Endothelial cell of umbilical vein (primary cell): ENCODE measurements at regions not wholly inside any gene's neighbourhood (a gene's known extent, or its start where the extent isn't known, plus 50 kb on each side); places are given as distances from the start of the nearest gene placed in this dataset.

Experiments
- BruUV-seq: library from RNA; stranded (reverse); fragments of 400-500 nt; replicated peaks from 2 replicates; lab custom pipeline; 2021; lab: Mats Ljungman, UMichigan
- CTCF ChIA-PET: fragments of 300-600, 350-600 bp; sonication (Branson Sonifier 250); formaldehyde crosslinking; loops from one replicate; lab custom pipeline; 2021; ENCODE audit warnings: antibody characterized with exemption, inconsistent platforms; lab: Charles Lee
- POLR2A ChIA-PET: fragments of 300-600, 350-600 bp; sonication (Branson Sonifier 250); formaldehyde crosslinking; loops from one replicate; lab custom pipeline; 2021; ENCODE audit warnings: antibody characterized with exemption, inconsistent platforms; lab: Charles Lee
- DNase-seq: peaks from one replicate; pipeline ENCODE4 v3.0.0-alpha.2; 2011; ENCODE audit warnings: low read depth, low spot score
- FAIRE-seq: peaks from 2 replicates; lab custom pipeline; 2011; peaks lifted over from hg19 to GRCh38; lab: Jason Lieb, UNC
- H2AFZ ChIP-seq: 2 replicates; pipeline ENCODE4 v1.6.0; 2012; ENCODE audit warnings: low read depth, low read length, control low read depth, inconsistent platforms
- H3K27ac ChIP-seq: 2 replicates; pipeline ENCODE4 v1.5.1; 2011; ENCODE audit warnings: low read depth, mild to moderate bottlenecking, control low read depth, low read length, moderate library complexity; ENCODE audit not compliant: insufficient read depth
- H3K27me3 ChIP-seq, 2 experiments: 2 replicates each; pipeline versions ENCODE4 v1.6.0 to v1.6.1; 2011; ENCODE audit warnings: low read length in 2 of 2, mixed read lengths in 1 of 2; ENCODE audit not compliant: control insufficient read depth in 2 of 2, insufficient read depth in 2 of 2
- H3K36me3 ChIP-seq, 2 experiments: 2 replicates in 1 of 2; 3 replicates in 1 of 2; pipeline ENCODE4 v1.5.1; 2011; ENCODE audit warnings: low read length in 2 of 2, mild to moderate bottlenecking in 1 of 2, moderate library complexity in 1 of 2; ENCODE audit not compliant: control insufficient read depth in 2 of 2, insufficient read depth in 2 of 2; ENCODE audit errors: extremely low read depth in 1 of 2
- H3K4me1 ChIP-seq: 3 replicates; pipeline ENCODE4 v1.5.1; 2011; ENCODE audit warnings: mild to moderate bottlenecking, low read length; ENCODE audit not compliant: control insufficient read depth, insufficient read depth; ENCODE audit errors: extremely low read depth
- H3K4me2 ChIP-seq: 2 replicates; pipeline ENCODE4 v1.6.1; 2011; ENCODE audit warnings: low read length, control low read depth, mixed read lengths; ENCODE audit not compliant: insufficient read depth
- H3K4me3 ChIP-seq, 3 experiments: fragments of 200-600 bp in 1 of 3; sonication (generic), shearing (Covaris generic) in 1 of 3; replicated peaks in 1 of 3; 2 replicates each; pipeline ENCODE4 v1.5.1; 2011 to 2016; ENCODE audit warnings: control low read depth in 3 of 3, low read length in 3 of 3, mild to moderate bottlenecking in 2 of 3, inconsistent platforms in 1 of 3, low read depth in 1 of 3, moderate library complexity in 1 of 3; ENCODE audit not compliant: insufficient read depth in 1 of 3
- H3K79me2 ChIP-seq: 2 replicates; pipeline ENCODE4 v1.6.0; 2012; ENCODE audit warnings: low read length, inconsistent platforms; ENCODE audit not compliant: control insufficient read depth, insufficient read depth
- H3K9ac ChIP-seq: replicated peaks from 2 replicates; pipeline ENCODE3; 2011; ENCODE audit warnings: low read length, control low read depth; ENCODE audit not compliant: insufficient read depth; ENCODE audit errors: extremely low read depth
- H3K9me1 ChIP-seq: replicated peaks from 3 replicates; pipeline ENCODE4 v1.6.0; 2011; ENCODE audit warnings: mild to moderate bottlenecking, low read length; ENCODE audit not compliant: control insufficient read depth, insufficient read depth; ENCODE audit errors: extremely low read depth
- H3K9me3 ChIP-seq: replicated peaks from 2 replicates; pipeline ENCODE4 v1.5.1; 2012; ENCODE audit warnings: low read length, inconsistent platforms; ENCODE audit not compliant: control insufficient read depth, insufficient read depth
- H4K20me1 ChIP-seq: replicated peaks from 2 replicates; pipeline ENCODE3; 2011; ENCODE audit warnings: mild to moderate bottlenecking, low read length; ENCODE audit not compliant: control insufficient read depth, insufficient read depth; ENCODE audit errors: extremely low read depth
- CTCF ChIP-seq, 2 donors: IDR thresholded peaks; 1 replicate in 1 of 2; 2 replicates in 1 of 2; pipeline ENCODE4 v1.5.1; 2011; ENCODE audit warnings: low read length in 2 of 2, mild to moderate bottlenecking in 2 of 2, moderate library complexity in 2 of 2, control low read depth in 1 of 2, inconsistent platforms in 1 of 2, low read depth in 1 of 2; ENCODE audit not compliant: insufficient read depth in 1 of 2; ENCODE audit errors: extremely low read depth in 1 of 2
- EZH2 ChIP-seq: IDR thresholded peaks from 2 replicates; pipeline ENCODE4 v1.6.1; 2012; ENCODE audit warnings: borderline replicate concordance, low read depth, mild to moderate bottlenecking, moderate library complexity, low read length, inconsistent platforms; ENCODE audit not compliant: severe bottlenecking
- FOS ChIP-seq: IDR thresholded peaks from 2 replicates; pipeline ENCODE4 v1.6.1; 2011; ENCODE audit warnings: mild to moderate bottlenecking, low read length, moderate library complexity, borderline replicate concordance; ENCODE audit not compliant: insufficient read depth
- GATA2 ChIP-seq: IDR thresholded peaks from 2 replicates; pipeline ENCODE4 v1.7.0; 2011; ENCODE audit warnings: low read depth, mild to moderate bottlenecking, moderate library complexity, mixed read lengths, low read length; ENCODE audit not compliant: insufficient read length, insufficient read depth
- JUN ChIP-seq: IDR thresholded peaks from 2 replicates; pipeline ENCODE4 v1.6.1; 2011; ENCODE audit warnings: borderline replicate concordance, low read depth; ENCODE audit not compliant: insufficient read length, insufficient read depth
- POLR2A ChIP-seq: IDR thresholded peaks from 2 replicates; pipeline ENCODE4 v1.6.1; 2012; ENCODE audit warnings: low read depth, mild to moderate bottlenecking, control low read depth, low read length
- POLR2AphosphoS5 ChIP-seq: IDR thresholded peaks from 2 replicates; pipeline ENCODE4 v1.6.1; 2012; ENCODE audit warnings: low read depth, mild to moderate bottlenecking, control low read depth, low read length, moderate library complexity; ENCODE audit not compliant: insufficient read depth
- dilution Hi-C: fragments of 300-500 bp; cut with MboI; formaldehyde crosslinking; loops from one replicate; pipeline ENCODE4 v1.15.0; 2019; ENCODE audit warnings: low sequenced_read_pairs; ENCODE audit not compliant: extremely low pct_ligation_motif_present
- intact Hi-C: fragments of 100-400 bp; cut with micrococcal nuclease; formaldehyde crosslinking; loops from one replicate; pipeline ENCODE4 v1.10.0; 2022

GRCh38 chr15:26443321-26443720 lies 329.5 kb downstream of the GABRB3 start:
- Histone ChIP-seq H4K20me1 (no peaks in the 10 kb centered on the region), H3K4me3 (no peak overlapping the region), H3K9ac (no peak overlapping the region), H3K27me3 (no peaks in the 10 kb centered on the region), H3K79me2 (no peaks in the 10 kb centered on the region), H3K27ac (no peak overlapping the region), H3K36me3 (no peaks in the 10 kb centered on the region), H3K9me3 (peaks cover 5% of the 10 kb centered on the region), H2AFZ (no peak overlapping the region), H3K4me2 (no peak overlapping the region), H3K9me1 (no peaks in the 10 kb centered on the region), H3K4me1 (no peaks in the 10 kb centered on the region)
- no TSS peak for BruUV-seq
- no peak for FAIRE-seq
- intact Hi-C loops: no loop called here
- no peak for DNase-seq
- ChIA-PET POLR2A (no interaction called here), CTCF (no interaction called here)
- TF ChIP-seq JUN (no peak), GATA2 (no peak), CTCF (IDR thresholded peaks at IDR 0.05; ENCODE audit: extremely low read depth in 1 of 2, insufficient read depth in 1 of 2, low read depth in 1 of 2, low read length in 2 of 2) (no peak), POLR2AphosphoS5 (no peak), FOS (no peak), POLR2A (no peak), EZH2 (no peak)
- dilution Hi-C loops: no loop called here
